GM23338 (cell line): ENCODE measurements at regions not wholly inside any gene's neighbourhood (a gene's known extent, or its start where the extent isn't known, plus 50 kb on each side); places are given as distances from the start of the nearest gene placed in this dataset.

Experiments used
- EZH2phosphoT487 ChIP-seq: fragments of 200-600 bp; sonication (generic); IDR thresholded peaks from one replicate; pipeline ENCODE4 v1.8.1; 2018; ENCODE audit warnings: antibody characterized with exemption; ENCODE audit not compliant: unreplicated experiment
- POLR2AphosphoS5 ChIP-seq: IDR thresholded peaks from 2 replicates; pipeline ENCODE4 v1.6.1; 2016; ENCODE audit warnings: antibody characterized with exemption, low read depth
- TF ChIP-seq, protein P1 (sequence below), 2 experiments: fragments of 200-600 bp in 1 of 2; sonication (generic) in 1 of 2; conservative IDR thresholded peaks; 2 replicates each; pipeline versions ENCODE4 v1.5.1 to v1.6.1; 2016 to 2017; ENCODE audit warnings: antibody characterized with exemption in 2 of 2, low read depth in 2 of 2, mild to moderate bottlenecking in 2 of 2, moderate library complexity in 1 of 2
- TF ChIP-seq, protein P2 (sequence below): IDR thresholded peaks from 2 replicates; pipeline ENCODE4 v1.6.1; 2016; ENCODE audit warnings: antibody characterized with exemption

DNA sequence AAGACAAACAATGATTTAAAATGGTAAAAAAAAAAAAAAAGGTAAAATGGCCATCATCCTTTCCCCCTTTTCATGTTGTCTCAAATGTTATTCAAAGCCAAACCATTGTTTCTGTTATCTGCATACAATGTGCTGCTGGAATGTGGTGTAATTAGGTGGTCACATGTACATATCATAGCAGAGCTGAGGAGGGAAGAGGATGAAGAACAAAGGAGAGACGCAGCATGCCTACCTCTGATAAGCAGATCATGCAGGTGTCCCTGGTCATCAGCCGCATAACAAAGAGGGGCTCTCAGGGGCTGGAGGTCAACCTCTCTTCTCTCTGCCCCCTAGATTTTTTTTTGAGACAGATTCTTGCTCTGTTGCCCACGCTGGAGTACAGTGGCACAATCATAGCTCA lies 141.0 kb downstream of the CARTPT start:
- no peak for TF ChIP-seq POLR2AphosphoS5
- TF ChIP-seq, protein P1, sequence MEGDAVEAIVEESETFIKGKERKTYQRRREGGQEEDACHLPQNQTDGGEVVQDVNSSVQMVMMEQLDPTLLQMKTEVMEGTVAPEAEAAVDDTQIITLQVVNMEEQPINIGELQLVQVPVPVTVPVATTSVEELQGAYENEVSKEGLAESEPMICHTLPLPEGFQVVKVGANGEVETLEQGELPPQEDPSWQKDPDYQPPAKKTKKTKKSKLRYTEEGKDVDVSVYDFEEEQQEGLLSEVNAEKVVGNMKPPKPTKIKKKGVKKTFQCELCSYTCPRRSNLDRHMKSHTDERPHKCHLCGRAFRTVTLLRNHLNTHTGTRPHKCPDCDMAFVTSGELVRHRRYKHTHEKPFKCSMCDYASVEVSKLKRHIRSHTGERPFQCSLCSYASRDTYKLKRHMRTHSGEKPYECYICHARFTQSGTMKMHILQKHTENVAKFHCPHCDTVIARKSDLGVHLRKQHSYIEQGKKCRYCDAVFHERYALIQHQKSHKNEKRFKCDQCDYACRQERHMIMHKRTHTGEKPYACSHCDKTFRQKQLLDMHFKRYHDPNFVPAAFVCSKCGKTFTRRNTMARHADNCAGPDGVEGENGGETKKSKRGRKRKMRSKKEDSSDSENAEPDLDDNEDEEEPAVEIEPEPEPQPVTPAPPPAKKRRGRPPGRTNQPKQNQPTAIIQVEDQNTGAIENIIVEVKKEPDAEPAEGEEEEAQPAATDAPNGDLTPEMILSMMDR (conservative IDR thresholded peaks at IDR 0.05; ENCODE audit: low read depth in 2 of 2) = no peak
- TF ChIP-seq, protein P2, sequence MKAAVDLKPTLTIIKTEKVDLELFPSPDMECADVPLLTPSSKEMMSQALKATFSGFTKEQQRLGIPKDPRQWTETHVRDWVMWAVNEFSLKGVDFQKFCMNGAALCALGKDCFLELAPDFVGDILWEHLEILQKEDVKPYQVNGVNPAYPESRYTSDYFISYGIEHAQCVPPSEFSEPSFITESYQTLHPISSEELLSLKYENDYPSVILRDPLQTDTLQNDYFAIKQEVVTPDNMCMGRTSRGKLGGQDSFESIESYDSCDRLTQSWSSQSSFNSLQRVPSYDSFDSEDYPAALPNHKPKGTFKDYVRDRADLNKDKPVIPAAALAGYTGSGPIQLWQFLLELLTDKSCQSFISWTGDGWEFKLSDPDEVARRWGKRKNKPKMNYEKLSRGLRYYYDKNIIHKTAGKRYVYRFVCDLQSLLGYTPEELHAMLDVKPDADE = no peak
- no peak for TF ChIP-seq EZH2phosphoT487
